ENCODE measurements at regions not wholly inside any gene's neighbourhood (a gene's known extent, or its start where the extent isn't known, plus 50 kb on each side); places are given as distances from the start of the nearest gene placed in this dataset.

GRCh38 chr13:53260594-53260993 is 232.0 kb downstream of the OLFM4 start:
- TF ChIP-seq CTCF (optimal IDR thresholded peaks at IDR 0.05 in 1 of 3, IDR thresholded peaks at IDR 0.05 in 1 of 3, conservative IDR thresholded peaks at IDR 0.05 in 1 of 3; ENCODE audit: extremely low read depth in 1 of 3, insufficient read depth in 2 of 3, low read length in 3 of 3) (no peak), EZH2 (IDR thresholded peaks at IDR 0.05; ENCODE audit: low read length) (no peak)
